Muscle layer of duodenum (tissue), 2 donors: ENCODE measurements at regions not wholly inside any gene's neighbourhood (a gene's known extent, or its start where the extent isn't known, plus 50 kb on each side); places are given as distances from the start of the nearest gene placed in this dataset.
"Not testable (repeated sequence)": the region's sequence is repeated elsewhere in the genome, so short reads cannot be mapped to it uniquely, and the experiment has no call there.

ENCODE experiments used
- H3K27ac ChIP-seq: one replicate; pipeline ENCODE4 v1.7.0; 2013; ENCODE audit warnings: mild to moderate bottlenecking, low read length
- H3K27me3 ChIP-seq: one replicate; pipeline ENCODE4 v1.7.0; 2013; ENCODE audit warnings: low read depth, mild to moderate bottlenecking, control low read depth, low read length
- H3K36me3 ChIP-seq, 2 donors: one replicate each; pipeline ENCODE4 v1.7.0; 2013; ENCODE audit warnings: low read length in 2 of 2, control low read depth in 1 of 2, mild to moderate bottlenecking in 1 of 2; ENCODE audit not compliant: insufficient read depth in 2 of 2, control insufficient read depth in 1 of 2
- H3K4me1 ChIP-seq, 2 donors: one replicate each; pipeline ENCODE4 v1.7.0; 2013; ENCODE audit warnings: low read length in 2 of 2, mild to moderate bottlenecking in 2 of 2, control low read depth in 1 of 2, moderate library complexity in 1 of 2; ENCODE audit not compliant: insufficient read depth in 2 of 2, control insufficient read depth in 1 of 2
- H3K4me3 ChIP-seq, 2 donors: one replicate each; pipeline ENCODE4 v1.7.0; 2013; ENCODE audit warnings: low read length in 2 of 2, low read depth in 1 of 2, mild to moderate bottlenecking in 1 of 2
- H3K9me3 ChIP-seq, 2 donors: one replicate each; pipeline ENCODE4 v1.7.0; 2013; ENCODE audit warnings: low read length in 2 of 2, control low read depth in 1 of 2, mild to moderate bottlenecking in 1 of 2; ENCODE audit not compliant: control insufficient read depth in 1 of 2
- donor health status: healthy.

DNA sequence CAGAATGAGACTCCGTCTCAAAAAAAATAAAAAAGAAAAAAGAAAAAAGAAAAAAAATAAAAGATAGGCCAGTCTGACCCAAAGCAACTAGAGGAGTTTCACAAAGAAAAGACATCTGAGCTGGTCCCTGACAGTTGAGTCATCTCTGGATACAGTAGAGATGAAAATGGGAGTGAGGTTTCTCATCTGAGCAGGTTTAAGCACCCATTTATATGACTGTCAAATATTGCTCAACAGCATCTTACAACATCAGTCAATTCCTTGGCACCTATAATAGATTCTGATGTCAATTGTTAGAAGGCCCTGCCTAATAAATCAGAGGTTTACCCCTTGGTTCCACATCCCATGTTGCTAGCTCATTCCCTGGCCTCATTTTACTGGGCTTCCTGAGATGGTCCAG lies 490.5 kb downstream of the MAGEE1 start:
- Histone ChIP-seq H3K27me3 (no peaks in the 10 kb centered on the region), H3K27ac (no peak overlapping the region), H3K4me1 (no peaks in the 10 kb centered on the region), H3K36me3 (no peaks in the 10 kb centered on the region), H3K4me3 (no peak overlapping the region), H3K9me3 (no peaks in the 10 kb centered on the region)

DNA sequence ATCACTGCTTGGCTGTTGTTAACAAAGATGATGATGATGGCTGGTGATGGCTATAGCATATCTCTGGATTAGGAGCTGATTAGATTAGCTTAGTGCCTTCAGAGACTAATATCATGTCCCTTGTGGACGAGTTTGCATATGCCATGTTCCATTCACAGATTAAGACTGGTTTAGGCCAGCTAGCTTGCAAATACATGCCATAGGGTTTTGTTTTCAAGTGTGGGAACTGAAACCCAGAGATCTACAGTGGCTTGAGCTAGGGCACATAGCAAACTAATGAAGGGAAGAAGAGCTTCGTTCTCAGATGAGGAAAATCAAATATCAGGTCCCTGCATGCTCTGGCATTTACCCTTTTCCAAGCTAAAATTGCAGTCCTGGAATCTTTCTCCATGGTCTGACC lies 492.3 kb downstream of the MAGEE1 start:
- Histone ChIP-seq H3K27me3 (no peaks in the 10 kb centered on the region), H3K4me3 (no peak overlapping the region), H3K4me1 (no peaks in the 10 kb centered on the region), H3K27ac (no peak overlapping the region), H3K36me3 (no peaks in the 10 kb centered on the region), H3K9me3 (no peaks in the 10 kb centered on the region)

DNA sequence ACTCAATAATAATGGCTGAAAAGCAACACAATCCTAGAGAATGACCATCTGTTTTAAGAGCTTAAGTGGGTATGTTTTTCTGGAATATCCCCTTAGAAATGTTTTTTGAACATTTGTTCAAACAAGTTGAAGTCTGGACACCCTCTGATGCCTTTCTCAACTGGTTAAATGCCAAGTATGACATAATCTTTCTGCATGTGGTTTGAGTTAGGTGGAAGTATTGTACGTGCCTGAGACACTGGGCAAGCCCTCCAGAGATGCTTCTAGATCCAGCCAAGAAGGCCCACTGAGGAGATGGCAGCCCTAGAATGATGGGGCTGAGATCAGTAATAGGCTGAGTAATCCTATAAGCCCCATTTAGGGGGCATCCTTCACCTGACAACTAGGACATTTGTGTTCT lies 493.1 kb downstream of the MAGEE1 start:
- Histone ChIP-seq H3K27ac (no peak overlapping the region), H3K36me3 (no peaks in the 10 kb centered on the region), H3K27me3 (no peaks in the 10 kb centered on the region), H3K4me3 (no peak overlapping the region), H3K9me3 (no peaks in the 10 kb centered on the region), H3K4me1 (no peaks in the 10 kb centered on the region)

DNA sequence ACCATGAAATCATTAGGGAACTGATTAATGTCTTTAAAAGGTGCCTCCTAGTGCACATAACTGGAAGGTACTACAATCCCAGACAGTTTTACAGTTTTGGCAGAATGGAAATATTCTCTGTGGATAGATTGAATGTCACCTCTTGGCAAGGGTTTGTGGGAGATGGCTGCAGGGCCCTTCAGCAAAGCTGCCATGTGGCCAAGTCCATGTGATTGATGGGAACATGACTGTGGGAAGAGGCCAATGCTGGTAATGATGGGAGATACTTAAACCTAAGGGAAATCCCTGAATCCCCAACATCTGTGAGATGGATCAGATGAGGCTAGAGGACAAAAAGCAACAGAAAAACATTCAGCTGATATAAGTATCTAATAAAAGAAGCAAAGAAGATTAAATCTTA lies 493.7 kb downstream of the MAGEE1 start:
- Histone ChIP-seq H3K4me1 (no peaks in the 10 kb centered on the region), H3K27me3 (no peaks in the 10 kb centered on the region), H3K27ac (no peak overlapping the region), H3K9me3 (no peaks in the 10 kb centered on the region), H3K4me3 (no peak overlapping the region), H3K36me3 (no peaks in the 10 kb centered on the region)

DNA sequence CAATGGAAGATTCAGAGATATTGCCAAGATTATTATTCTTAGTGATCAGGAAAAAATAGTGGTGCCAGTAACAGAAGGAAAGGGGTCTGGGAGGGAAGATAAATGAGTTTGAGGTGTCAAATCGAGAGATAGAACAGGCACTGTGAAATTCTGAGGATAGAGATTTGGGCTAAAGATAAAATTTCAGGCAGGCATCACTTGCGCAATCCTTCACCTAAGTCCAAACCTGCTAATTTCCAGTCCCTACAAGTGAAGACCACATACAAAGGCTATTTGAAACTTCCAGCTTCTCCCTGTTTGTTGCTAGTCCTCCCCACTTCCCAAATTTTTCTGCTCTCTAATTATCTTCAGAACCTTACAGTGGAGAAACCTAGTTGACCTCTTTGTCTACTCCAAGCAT lies 494.6 kb downstream of the MAGEE1 start:
- no peak overlapping the region for H3K4me3 ChIP-seq
- H3K4me1 ChIP-seq, result no peaks in the 10 kb centered on the region
- H3K27ac ChIP-seq, result no peak overlapping the region
- no peaks in the 10 kb centered on the region for H3K27me3 ChIP-seq
- H3K9me3 ChIP-seq, result no peaks in the 10 kb centered on the region
- no peaks in the 10 kb centered on the region for H3K36me3 ChIP-seq

DNA sequence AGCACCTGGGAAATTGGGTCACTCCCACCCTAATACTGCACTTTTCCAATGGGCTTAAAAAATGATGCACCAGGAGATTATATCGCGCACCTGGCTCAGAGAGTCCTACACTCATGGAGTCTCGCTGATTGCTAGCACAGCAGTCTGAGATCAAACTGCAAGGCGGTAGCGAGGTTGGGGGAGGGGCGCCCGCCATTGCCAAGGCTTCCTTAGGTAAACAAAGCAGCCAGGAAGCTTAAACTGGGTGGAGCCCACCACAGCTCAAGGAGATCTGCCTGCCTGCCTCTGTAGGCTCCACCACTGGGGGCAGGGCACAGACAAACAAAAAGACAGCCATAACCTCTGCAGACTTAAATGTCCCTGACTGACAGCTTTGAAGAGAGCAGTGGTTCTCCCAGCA lies 497.1 kb downstream of the MAGEE1 start:
- H3K36me3 ChIP-seq, H3K4me1 ChIP-seq, H3K9me3 ChIP-seq, H3K4me3 ChIP-seq, H3K27me3 ChIP-seq, H3K27ac ChIP-seq: not testable (repeated sequence)

DNA sequence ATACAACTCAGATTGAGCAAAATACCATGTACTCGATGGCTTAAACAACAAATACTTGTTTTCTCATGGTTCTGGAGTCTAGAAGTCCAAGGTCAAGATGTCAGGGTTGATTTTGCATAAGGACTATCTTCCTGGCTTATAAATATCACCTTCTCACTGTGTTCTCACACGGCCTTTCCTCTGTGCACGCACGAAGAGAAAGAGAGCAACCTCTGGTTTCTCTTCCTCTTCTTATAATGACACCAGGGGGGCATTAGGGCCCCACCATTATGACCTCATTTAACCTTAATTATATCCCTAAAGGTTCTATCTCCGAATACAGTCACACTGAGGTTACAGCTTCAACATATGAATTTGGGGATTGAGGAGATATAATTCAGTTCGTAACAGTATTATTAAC lies 504.0 kb downstream of the MAGEE1 start:
- Histone ChIP-seq H3K4me1 (no peaks in the 10 kb centered on the region), H3K4me3 (no peak overlapping the region), H3K27ac (no peak overlapping the region), H3K9me3 (no peaks in the 10 kb centered on the region), H3K27me3 (no peaks in the 10 kb centered on the region), H3K36me3 (no peaks in the 10 kb centered on the region)

DNA sequence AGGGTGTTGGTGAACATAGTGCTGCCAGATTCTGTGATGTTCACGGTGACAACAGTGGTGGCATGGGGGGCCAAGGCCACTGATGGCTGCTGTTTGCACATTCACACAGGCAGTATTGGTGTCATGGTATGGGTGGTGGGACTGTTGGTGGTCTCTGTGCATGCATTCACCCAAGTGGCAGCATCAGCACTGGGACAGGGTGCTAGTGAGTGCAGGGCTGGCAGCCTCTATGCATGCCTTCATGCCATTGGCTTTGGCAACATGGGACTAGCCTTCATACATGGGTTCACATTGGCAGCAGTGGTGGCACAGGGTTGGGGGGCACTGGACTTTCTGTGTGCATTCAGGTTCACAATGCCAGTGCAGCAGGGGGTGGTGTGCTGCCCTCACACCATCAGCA lies 489.7 kb upstream of the FGF16 start:
- Histone ChIP-seq H3K27ac (no peak overlapping the region), H3K36me3 (no peaks in the 10 kb centered on the region), H3K9me3 (peaks cover 0 to 7% of the 10 kb centered on the region in 2 donors), H3K4me3 (no peak overlapping the region), H3K4me1 (no peaks in the 10 kb centered on the region), H3K27me3 (no peaks in the 10 kb centered on the region)

DNA sequence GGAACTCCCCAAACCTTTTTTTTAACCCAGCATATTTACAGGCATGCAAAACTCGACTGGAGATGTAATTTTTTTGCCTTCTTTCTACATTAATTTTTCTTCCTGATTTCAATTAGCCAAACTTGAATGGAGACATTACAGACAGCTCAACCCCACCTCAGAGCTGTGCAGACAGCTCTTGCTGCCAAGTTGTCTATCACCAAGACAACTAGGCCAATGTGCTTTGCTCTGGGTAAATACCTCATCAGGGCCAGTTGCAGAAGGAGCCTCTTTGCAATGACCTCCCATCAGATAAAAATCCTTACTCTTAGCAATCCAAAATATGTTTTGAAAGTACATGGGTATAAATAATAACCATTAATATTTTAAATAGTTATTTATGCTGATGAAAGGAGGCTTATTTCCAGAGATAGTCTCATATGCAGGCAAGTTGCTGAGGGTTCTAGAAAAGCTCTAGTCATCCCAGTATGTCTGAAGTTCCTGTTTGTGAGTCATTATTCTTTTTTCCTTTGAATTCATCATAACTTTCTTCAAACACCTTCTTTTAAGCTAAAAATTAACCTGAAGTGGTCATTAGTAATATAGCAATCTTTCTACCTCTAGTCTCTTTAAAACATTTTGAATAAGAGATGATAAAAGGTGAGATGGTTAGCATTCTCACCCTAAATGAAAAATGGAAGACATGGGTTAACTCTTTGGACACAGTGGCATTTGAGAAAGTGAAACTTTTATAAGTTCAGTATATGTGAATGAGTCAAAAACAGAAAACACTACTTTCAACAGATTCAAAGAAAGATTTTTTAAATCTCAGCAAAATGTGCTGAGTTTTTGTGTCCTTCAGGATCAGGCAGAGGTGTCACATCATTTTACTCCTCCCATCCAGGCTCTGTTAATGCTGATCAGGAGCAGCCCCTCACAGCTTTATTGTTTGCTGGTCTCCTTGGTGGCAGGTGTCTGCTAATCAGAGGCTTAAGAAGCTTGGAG lies 475.5 kb upstream of the FGF16 start:
- Histone ChIP-seq H3K27ac (no peak overlapping the region), H3K4me3 (no peak overlapping the region), H3K4me1 (no peaks in the 10 kb centered on the region), H3K27me3 (no peaks in the 10 kb centered on the region), H3K9me3 (no peaks in the 10 kb centered on the region), H3K36me3 (no peaks in the 10 kb centered on the region)

DNA sequence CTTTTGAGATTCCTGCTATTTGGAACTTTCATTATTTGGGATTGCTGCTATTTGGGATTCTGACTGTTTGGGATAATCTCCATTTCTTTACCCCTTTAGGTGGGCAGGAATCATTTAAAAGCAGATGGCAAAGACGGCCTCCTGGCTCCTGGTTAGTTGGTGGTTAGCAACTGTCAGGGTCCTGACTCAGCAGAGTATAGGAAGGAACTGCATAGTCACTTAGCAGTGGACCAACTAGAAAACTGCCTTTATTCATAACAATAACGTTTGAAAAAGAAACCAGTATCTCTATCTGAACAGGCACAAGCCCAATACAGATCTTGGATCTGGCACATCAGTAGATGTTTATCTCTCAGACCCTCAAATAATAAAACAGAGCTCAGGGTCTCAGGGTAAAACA lies 469.7 kb upstream of the FGF16 start:
- Histone ChIP-seq H3K36me3 (no peaks in the 10 kb centered on the region), H3K27me3 (no peaks in the 10 kb centered on the region), H3K27ac (no peak overlapping the region), H3K9me3 (no peaks in the 10 kb centered on the region), H3K4me1 (no peaks in the 10 kb centered on the region), H3K4me3 (no peak overlapping the region)

DNA sequence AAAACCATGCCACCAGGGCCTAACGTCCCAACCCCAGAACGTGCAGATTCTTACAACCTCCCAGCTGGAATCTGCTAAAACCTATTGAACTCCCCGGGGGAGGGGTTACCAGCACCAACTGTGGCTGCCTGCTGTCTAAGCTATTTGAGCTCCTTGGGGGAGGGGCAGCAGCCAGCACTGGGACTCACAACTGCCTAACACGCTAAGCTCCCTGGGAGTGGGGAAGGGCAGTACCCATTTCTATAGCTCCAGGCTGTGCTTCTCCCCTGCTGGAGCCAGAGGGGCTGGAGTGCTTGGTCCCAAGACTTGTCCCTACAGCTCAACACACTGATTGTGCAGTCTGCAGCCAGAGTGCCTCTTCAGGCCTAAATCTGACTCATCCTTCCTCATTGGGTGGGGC lies 459.8 kb upstream of the FGF16 start:
- no peaks in the 10 kb centered on the region for H3K27me3 ChIP-seq

DNA sequence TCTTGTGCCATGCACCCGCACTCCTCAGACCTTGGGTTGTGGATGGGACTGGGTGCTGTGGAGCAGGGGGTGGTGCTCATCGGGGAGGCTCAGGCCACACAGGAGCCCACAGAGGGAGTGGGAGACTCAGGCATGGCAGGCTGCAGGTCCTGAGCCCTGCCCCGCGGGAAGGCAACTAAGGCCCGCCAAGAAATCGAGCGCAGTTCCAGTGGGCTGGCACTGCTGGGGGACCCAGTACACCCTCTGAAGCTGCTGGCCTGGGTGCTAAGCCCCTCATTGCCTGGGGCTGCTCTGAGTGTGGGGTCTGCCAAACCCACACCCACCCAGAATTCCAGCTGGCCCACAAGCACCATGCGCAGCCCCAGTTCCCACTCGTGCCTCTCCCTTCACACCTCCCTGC lies 450.5 kb upstream of the FGF16 start:
- no peak overlapping the region for H3K27ac ChIP-seq
- no peaks in the 10 kb centered on the region for H3K9me3 ChIP-seq
- no peaks in the 10 kb centered on the region for H3K4me1 ChIP-seq
- H3K36me3 ChIP-seq, result no peaks in the 10 kb centered on the region
- no peak overlapping the region for H3K4me3 ChIP-seq
- no peaks in the 10 kb centered on the region for H3K27me3 ChIP-seq

More for the DNA sequence above, 459.8 kb upstream of the FGF16 start:
- Histone ChIP-seq H3K4me3 (no peak overlapping the region), H3K9me3 (peaks cover 0 to 2% of the 10 kb centered on the region in 2 donors), H3K36me3 (no peaks in the 10 kb centered on the region), H3K4me1 (no peaks in the 10 kb centered on the region), H3K27ac (no peak overlapping the region)
